ENCODE measurements at regions not wholly inside any gene's neighbourhood (a gene's known extent, or its start where the extent isn't known, plus 50 kb on each side); places are given as distances from the start of the nearest gene placed in this dataset.

DNA sequence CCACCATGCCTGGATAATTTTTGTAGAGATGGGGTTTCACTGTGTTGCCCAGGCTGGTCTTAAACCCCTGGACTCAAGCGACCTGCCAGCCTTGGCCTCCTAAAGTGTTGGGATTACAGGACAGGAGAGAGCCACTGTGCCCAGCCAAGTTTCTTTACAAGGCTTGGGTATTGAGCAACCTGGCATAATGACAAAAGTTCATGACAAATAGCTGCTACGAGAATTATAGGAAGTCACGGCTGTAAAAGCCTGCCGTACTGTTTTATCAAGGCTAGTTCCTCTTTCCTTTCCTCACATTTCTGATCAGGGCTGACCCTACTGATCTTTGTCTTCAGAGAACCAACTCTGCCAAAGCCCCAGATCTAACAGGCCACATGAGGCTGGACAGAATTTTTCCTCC, 490.4 kb upstream of the SPRED2 start:
- Histone ChIP-seq H3K9ac (ENCODE audit: low read depth, low read length) (no peak overlapping the region), H3K9me3 (ENCODE audit: insufficient read depth, low read length, severe bottlenecking) (no peaks in the 10 kb centered on the region), H3K27me3 (ENCODE audit: insufficient read depth, low read length, poor library complexity) (peaks cover 7% of the 10 kb centered on the region), H3K4me3 (ENCODE audit: low read depth in 1 of 2, low read length in 2 of 2) (no peak overlapping the region), H3K4me2 (ENCODE audit: insufficient read depth, low read length) (no peak overlapping the region), H3K4me1 (ENCODE audit: insufficient read depth, low read length) (no peaks in the 10 kb centered on the region), H3K36me3 (ENCODE audit: insufficient read depth, low read length) (no peaks in the 10 kb centered on the region), H2AFZ (ENCODE audit: low read depth, low read length) (no peak overlapping the region), H4K20me1 (ENCODE audit: insufficient read depth, low read length) (no peaks in the 10 kb centered on the region), H3K27ac (ENCODE audit: low read length) (no peak overlapping the region), H3K79me2 (ENCODE audit: insufficient read depth, low read length) (no peaks in the 10 kb centered on the region)
- TF ChIP-seq EZH2 (IDR thresholded peaks at IDR 0.05; ENCODE audit: borderline replicate concordance, low read depth, low read length, severe bottlenecking): no peak
- TF ChIP-seq, protein P1, sequence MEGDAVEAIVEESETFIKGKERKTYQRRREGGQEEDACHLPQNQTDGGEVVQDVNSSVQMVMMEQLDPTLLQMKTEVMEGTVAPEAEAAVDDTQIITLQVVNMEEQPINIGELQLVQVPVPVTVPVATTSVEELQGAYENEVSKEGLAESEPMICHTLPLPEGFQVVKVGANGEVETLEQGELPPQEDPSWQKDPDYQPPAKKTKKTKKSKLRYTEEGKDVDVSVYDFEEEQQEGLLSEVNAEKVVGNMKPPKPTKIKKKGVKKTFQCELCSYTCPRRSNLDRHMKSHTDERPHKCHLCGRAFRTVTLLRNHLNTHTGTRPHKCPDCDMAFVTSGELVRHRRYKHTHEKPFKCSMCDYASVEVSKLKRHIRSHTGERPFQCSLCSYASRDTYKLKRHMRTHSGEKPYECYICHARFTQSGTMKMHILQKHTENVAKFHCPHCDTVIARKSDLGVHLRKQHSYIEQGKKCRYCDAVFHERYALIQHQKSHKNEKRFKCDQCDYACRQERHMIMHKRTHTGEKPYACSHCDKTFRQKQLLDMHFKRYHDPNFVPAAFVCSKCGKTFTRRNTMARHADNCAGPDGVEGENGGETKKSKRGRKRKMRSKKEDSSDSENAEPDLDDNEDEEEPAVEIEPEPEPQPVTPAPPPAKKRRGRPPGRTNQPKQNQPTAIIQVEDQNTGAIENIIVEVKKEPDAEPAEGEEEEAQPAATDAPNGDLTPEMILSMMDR (IDR thresholded peaks at IDR 0.05; ENCODE audit: borderline replicate concordance, extremely low read depth, low read length, poor library complexity, severe bottlenecking): no peak
- ATAC-seq (ENCODE audit: insufficient read depth, low read depth): no peak
- DNase-seq: no peak

DNA sequence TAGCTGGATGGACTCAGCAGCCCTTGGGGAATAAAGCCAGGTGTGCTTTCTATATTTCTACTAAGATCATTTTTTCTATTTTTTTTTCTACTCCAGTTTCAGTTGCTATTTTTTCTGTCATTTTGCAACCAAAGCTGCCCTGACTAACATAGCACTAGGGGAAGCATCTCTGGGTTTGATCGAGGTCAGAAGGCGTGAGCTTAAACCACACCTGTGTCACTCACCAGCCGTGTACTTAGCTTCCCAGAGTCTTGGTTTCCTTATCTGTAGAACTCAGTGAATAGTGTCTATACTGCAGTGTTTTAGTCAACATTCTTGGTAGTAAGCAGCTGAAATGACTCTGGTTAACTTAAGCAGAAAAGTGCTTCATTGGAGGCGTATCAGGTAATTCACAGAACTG, 489.6 kb upstream of the SPRED2 start:
- no peak for DNase-seq
- TF ChIP-seq, protein P1 (IDR thresholded peaks at IDR 0.05; ENCODE audit: borderline replicate concordance, extremely low read depth, low read length, poor library complexity, severe bottlenecking): no peak
- no peak for TF ChIP-seq EZH2 (IDR thresholded peaks at IDR 0.05; ENCODE audit: borderline replicate concordance, low read depth, low read length, severe bottlenecking)
- H3K4me3 ChIP-seq (ENCODE audit: low read depth in 1 of 2, low read length in 2 of 2): no peak overlapping the region
- no peak overlapping the region for H3K27ac ChIP-seq (ENCODE audit: low read length)
- H3K4me2 ChIP-seq (ENCODE audit: insufficient read depth, low read length): no peak overlapping the region
- no peak overlapping the region for H2AFZ ChIP-seq (ENCODE audit: low read depth, low read length)
- no peaks in the 10 kb centered on the region for H3K4me1 ChIP-seq (ENCODE audit: insufficient read depth, low read length)
- no peaks in the 10 kb centered on the region for H3K79me2 ChIP-seq (ENCODE audit: insufficient read depth, low read length)
- H3K36me3 ChIP-seq (ENCODE audit: insufficient read depth, low read length): no peaks in the 10 kb centered on the region
- no peaks in the 10 kb centered on the region for H4K20me1 ChIP-seq (ENCODE audit: insufficient read depth, low read length)
- peaks cover 7% of the 10 kb centered on the region for H3K27me3 ChIP-seq (ENCODE audit: insufficient read depth, low read length, poor library complexity)
- ATAC-seq (ENCODE audit: insufficient read depth, low read depth): no peak
- H3K9me3 ChIP-seq (ENCODE audit: insufficient read depth, low read length, severe bottlenecking): no peaks in the 10 kb centered on the region
- H3K9ac ChIP-seq (ENCODE audit: low read depth, low read length): no peak overlapping the region

DNA sequence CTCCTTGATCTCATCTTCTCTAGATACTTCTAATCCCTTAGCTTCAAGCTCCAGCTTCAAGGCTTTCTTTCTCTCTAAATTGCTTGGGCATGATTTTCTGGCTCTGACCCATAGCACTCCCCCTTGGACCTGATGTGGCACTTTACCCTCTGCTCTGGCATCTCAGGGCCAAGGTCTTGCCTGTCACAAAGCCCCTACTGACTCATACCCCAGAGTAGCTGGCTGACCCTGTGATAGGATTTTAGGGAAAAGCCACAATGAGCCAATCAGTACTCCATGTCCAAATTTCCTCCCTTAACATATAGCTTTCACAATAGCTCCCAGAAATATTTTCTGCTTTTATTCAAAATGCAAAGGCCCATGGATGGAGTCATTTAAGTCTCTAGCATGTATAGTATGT, 488.7 kb upstream of the SPRED2 start:
- ATAC-seq (ENCODE audit: insufficient read depth, low read depth): no peak
- no peak overlapping the region for H3K4me3 ChIP-seq (ENCODE audit: low read depth in 1 of 2, low read length in 2 of 2)
- H3K27ac ChIP-seq (ENCODE audit: low read length): no peak overlapping the region
- H3K9ac ChIP-seq (ENCODE audit: low read depth, low read length): no peak overlapping the region
- no peaks in the 10 kb centered on the region for H4K20me1 ChIP-seq (ENCODE audit: insufficient read depth, low read length)
- H3K4me1 ChIP-seq (ENCODE audit: insufficient read depth, low read length): no peaks in the 10 kb centered on the region
- H2AFZ ChIP-seq (ENCODE audit: low read depth, low read length): no peak overlapping the region
- H3K4me2 ChIP-seq (ENCODE audit: insufficient read depth, low read length): no peak overlapping the region
- H3K27me3 ChIP-seq (ENCODE audit: insufficient read depth, low read length, poor library complexity): peaks cover 7% of the 10 kb centered on the region
- no peaks in the 10 kb centered on the region for H3K36me3 ChIP-seq (ENCODE audit: insufficient read depth, low read length)
- H3K9me3 ChIP-seq (ENCODE audit: insufficient read depth, low read length, severe bottlenecking): no peaks in the 10 kb centered on the region
- DNase-seq: no peak
- TF ChIP-seq EZH2 (IDR thresholded peaks at IDR 0.05; ENCODE audit: borderline replicate concordance, low read depth, low read length, severe bottlenecking): no peak
- TF ChIP-seq, protein P1 (IDR thresholded peaks at IDR 0.05; ENCODE audit: borderline replicate concordance, extremely low read depth, low read length, poor library complexity, severe bottlenecking): no peak
- H3K79me2 ChIP-seq (ENCODE audit: insufficient read depth, low read length): no peaks in the 10 kb centered on the region

DNA sequence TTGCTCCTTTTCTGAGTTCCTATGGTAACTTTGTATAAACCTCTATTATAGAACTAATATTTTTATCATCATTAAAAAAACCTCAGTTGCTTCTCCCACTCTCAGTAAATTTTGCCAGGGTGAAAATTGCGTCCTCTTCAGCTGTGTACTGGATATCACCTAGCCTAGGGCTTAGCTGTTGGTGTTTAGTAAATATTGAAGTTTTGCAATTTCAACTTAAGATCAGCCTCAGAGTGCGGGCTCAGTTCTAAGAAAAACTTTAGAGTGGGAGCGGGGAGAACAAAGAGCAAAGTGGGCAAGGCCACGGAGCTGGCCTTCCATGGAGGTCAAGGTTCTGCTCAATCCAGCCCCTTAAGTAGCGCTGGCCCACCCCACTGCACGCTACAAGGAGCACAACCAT, 488.3 kb upstream of the SPRED2 start:
- Histone ChIP-seq H3K36me3 (ENCODE audit: insufficient read depth, low read length) (no peaks in the 10 kb centered on the region), H3K4me3 (ENCODE audit: low read depth in 1 of 2, low read length in 2 of 2) (no peak overlapping the region), H3K9me3 (ENCODE audit: insufficient read depth, low read length, severe bottlenecking) (no peaks in the 10 kb centered on the region), H3K79me2 (ENCODE audit: insufficient read depth, low read length) (no peaks in the 10 kb centered on the region), H3K27me3 (ENCODE audit: insufficient read depth, low read length, poor library complexity) (peaks cover 7% of the 10 kb centered on the region), H3K27ac (ENCODE audit: low read length) (no peak overlapping the region), H3K4me2 (ENCODE audit: insufficient read depth, low read length) (no peak overlapping the region), H3K4me1 (ENCODE audit: insufficient read depth, low read length) (no peaks in the 10 kb centered on the region), H3K9ac (ENCODE audit: low read depth, low read length) (no peak overlapping the region), H2AFZ (ENCODE audit: low read depth, low read length) (no peak overlapping the region), H4K20me1 (ENCODE audit: insufficient read depth, low read length) (no peaks in the 10 kb centered on the region)
- TF ChIP-seq EZH2 (IDR thresholded peaks at IDR 0.05; ENCODE audit: borderline replicate concordance, low read depth, low read length, severe bottlenecking): no peak
- TF ChIP-seq, protein P1 (IDR thresholded peaks at IDR 0.05; ENCODE audit: borderline replicate concordance, extremely low read depth, low read length, poor library complexity, severe bottlenecking): no peak
- DNase-seq: no peak
- no peak for ATAC-seq (ENCODE audit: insufficient read depth, low read depth)
